C4-2B (cell line): ENCODE measurements at regions not wholly inside any gene's neighbourhood (a gene's known extent, or its start where the extent isn't known, plus 50 kb on each side); places are given as distances from the start of the nearest gene placed in this dataset.

Experiments used
- H3K27ac ChIP-seq: fragments of 450-650 bp; 2 replicates; pipeline ENCODE4 v1.5.1; 2017
- ZFX ChIP-seq: fragments of 450-650 bp; IDR thresholded peaks from 2 replicates; pipeline ENCODE4 v1.6.1; 2017
- TF ChIP-seq, protein P1 (sequence below): fragments of 450-650 bp; conservative IDR thresholded peaks from 2 replicates; pipeline ENCODE4 v1.5.1; 2017; ENCODE audit warnings: mild to moderate bottlenecking

DNA sequence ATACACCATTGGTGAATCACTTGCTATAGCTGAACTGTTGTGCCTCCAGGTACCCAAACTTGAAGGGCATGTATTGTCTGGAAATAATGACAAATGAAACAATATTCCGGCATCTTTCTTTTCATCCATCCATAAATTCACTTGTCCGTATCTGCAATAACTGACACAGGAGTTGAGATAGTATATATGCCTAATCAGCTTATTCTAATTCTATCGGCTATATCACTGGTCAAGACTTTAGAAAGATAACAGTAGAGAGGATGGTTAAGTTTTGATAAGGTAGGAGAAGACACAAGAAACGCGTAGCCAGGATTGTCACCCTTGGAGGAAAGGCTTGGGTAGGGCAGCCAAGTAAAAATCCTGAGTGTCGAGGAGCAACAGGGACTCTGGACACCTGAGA lies 1634.6 kb upstream of the CELF4 start:
- H3K27ac ChIP-seq = no peak overlapping the region
- TF ChIP-seq, protein P1, sequence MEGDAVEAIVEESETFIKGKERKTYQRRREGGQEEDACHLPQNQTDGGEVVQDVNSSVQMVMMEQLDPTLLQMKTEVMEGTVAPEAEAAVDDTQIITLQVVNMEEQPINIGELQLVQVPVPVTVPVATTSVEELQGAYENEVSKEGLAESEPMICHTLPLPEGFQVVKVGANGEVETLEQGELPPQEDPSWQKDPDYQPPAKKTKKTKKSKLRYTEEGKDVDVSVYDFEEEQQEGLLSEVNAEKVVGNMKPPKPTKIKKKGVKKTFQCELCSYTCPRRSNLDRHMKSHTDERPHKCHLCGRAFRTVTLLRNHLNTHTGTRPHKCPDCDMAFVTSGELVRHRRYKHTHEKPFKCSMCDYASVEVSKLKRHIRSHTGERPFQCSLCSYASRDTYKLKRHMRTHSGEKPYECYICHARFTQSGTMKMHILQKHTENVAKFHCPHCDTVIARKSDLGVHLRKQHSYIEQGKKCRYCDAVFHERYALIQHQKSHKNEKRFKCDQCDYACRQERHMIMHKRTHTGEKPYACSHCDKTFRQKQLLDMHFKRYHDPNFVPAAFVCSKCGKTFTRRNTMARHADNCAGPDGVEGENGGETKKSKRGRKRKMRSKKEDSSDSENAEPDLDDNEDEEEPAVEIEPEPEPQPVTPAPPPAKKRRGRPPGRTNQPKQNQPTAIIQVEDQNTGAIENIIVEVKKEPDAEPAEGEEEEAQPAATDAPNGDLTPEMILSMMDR = no peak
- no peak for TF ChIP-seq ZFX

DNA sequence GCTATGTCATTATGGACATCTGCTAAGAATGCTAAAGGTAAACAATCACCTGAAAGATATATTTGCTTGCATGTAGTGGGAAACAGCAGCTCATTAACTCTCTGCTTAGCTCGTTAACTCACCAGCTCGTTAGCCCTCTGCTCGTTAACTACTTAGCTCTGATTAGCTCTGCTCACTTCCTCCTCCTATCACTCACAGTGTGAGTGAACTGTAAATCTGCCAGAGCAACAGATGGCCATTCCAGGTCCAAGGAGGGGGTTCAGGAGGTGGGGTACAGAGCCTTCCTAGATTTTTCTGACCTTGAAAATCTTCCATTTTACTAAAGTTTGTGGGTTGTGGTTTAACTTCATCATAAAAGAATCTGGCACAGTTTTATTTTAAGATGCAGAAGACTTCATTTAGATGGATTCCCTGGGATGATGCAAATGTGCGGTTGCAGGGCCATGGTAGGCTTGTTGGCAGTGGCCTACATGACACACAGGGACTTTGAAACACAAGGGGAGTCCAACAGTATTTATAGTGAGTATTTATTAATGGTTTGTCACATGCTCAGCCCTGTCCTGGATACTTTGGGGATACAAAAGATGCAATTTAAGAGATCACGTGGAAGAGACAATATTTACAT lies 1633.7 kb upstream of the CELF4 start:
- no peak overlapping the region for H3K27ac ChIP-seq
- TF ChIP-seq, protein P1 = no peak
- no peak for TF ChIP-seq ZFX

DNA sequence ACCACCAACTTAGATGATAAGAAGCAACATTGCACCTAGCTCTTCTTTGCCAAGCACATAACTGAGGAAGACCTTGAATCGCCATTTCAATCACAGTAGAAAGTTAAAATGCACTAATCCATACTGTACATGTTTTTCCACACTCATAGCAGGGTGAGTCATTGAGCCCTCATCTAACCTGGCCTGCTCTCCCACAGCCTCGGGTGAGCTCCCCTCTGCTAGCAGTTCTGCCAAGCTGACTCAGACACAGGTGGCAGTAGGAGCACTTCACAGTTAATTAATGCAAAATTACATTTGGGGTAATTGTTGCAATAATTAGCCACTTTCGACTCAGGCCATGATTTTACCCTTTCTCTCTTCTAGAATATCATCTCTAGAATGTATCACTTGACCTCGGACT lies 1632.8 kb upstream of the CELF4 start:
- TF ChIP-seq, protein P1 = no peak
- no peak for TF ChIP-seq ZFX

DNA sequence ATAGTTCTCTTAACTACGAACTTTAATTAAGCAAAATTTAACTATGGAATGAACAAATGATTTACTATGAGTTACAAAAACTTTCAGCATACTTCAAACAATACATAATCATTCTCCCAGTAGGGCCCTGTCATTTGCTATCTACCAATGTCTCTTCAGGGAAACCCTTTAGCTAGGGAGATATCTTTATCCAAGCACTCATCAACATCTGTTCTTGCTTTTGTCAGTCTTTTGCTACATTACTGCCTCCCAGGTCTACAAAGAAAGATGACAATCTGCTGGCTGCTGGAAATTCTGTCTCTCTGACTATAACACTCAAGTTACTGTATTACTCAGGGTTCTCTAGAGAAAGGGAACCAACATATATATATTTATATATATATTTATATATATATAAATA lies 1626.3 kb upstream of the CELF4 start:
- H3K27ac ChIP-seq = no peak overlapping the region
- TF ChIP-seq ZFX = no peak
- TF ChIP-seq, protein P1 = no peak

More for the DNA sequence above, 1632.8 kb upstream of the CELF4 start:
- H3K27ac ChIP-seq = no peak overlapping the region

DNA sequence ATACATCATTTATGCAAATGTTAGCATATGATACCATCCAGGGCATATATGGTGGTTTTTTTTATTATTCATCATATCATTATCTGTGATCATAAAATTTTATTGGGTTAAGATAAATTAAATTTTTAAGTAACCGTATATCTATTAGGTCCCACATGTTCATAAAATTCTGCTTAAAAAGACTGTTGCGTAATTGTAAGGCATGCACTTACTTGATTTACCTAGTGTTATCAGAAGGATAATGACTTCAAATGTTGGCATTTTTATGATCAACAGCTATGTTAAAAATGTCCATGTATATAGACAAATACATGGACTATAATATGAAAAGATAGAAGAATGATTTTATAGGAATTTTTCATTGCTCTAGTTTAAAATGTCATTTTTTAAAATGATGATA lies 1625.5 kb upstream of the CELF4 start:
- TF ChIP-seq, protein P1 = no peak
- no peak for TF ChIP-seq ZFX
- no peak overlapping the region for H3K27ac ChIP-seq

DNA sequence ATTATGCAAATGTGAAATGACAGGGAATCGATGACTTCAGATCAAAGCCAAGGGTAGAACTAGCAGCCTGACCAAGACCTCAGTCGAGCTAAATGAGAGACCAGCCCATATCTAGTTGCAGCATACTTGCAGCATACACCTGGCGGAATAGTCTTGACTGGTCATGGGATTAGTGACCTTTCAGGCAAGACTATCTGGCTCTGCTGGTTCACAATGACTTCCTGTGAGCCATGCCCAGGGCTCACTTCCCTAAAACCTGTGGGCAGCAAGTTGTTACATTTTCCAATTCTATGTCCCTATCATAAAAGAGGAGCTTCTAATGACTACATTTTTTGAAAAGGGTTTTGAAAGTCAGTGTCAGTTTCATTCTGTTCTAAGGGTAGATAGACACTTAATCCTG lies 1624.9 kb upstream of the CELF4 start:
- H3K27ac ChIP-seq = no peak overlapping the region
- TF ChIP-seq, protein P1 = no peak
- no peak for TF ChIP-seq ZFX

DNA sequence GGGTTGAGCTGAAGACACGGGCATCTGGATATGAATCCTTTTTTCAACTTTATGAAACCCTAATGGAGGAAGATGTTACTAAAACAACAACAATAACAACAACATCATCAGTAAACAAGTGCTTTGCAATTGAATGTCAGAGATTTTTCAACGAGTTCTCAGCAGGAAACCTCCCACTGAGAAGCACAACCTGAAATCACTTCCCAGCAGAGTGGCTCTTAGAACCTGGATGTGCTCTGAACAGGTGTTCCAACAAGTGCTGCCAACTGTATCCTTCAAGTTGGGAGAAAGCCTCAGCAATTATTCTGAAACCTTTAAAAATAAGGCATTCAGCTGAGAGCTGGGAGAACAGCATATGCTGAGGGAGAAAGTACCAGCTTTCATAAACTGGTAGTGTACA lies 1622.7 kb upstream of the CELF4 start:
- no peak overlapping the region for H3K27ac ChIP-seq
- TF ChIP-seq ZFX = no peak
- TF ChIP-seq, protein P1 = no peak
